Fibroblast of skin of back (primary cell): ENCODE measurements at regions not wholly inside any gene's neighbourhood (a gene's known extent, or its start where the extent isn't known, plus 50 kb on each side); places are given as distances from the start of the nearest gene placed in this dataset.

Source experiments
- DNase-seq: peaks from one replicate; pipeline ENCODE4 v3.0.0-alpha.2; 2013

DNA sequence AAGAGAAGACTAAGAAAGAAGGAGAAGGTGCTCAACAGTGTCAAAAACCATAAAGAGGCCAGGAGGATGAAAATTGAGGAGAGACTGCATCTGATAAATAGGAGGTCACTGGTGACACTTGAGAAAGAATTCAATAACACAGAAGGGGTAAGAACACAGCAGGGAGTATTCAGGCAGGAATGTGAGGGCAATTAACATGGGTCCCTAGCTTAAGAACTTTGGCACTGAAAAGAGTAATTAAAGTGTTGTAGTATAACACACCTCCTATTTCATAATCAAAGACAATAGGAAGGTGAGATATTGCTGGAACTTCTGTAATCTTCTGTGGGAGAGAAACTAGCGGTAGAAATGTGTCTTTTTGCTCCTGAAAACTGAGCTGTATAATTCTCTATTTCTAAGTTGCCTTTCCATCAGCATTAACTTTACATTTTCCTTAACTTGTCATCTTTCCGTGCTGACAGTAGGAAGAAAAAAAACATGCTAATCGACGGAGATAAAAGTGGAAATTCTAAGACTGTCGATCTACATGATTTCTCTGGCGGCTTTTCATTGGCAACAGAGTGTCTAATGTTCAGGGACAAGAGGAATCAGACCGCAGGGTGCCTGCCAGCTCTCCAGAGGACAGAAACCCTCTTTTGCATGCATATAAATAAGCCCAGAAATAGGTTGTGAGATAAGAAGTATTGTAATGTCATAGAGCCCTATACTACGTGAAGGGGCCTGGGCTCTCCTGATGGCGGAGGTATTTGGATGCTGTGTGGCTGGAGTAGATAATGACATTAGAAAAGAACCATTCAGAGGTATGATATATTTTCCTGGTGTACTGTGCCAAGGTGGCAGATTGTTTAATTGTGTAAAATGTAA is 147.9 kb upstream of the GAP43 start:
- no peak for DNase-seq

DNA sequence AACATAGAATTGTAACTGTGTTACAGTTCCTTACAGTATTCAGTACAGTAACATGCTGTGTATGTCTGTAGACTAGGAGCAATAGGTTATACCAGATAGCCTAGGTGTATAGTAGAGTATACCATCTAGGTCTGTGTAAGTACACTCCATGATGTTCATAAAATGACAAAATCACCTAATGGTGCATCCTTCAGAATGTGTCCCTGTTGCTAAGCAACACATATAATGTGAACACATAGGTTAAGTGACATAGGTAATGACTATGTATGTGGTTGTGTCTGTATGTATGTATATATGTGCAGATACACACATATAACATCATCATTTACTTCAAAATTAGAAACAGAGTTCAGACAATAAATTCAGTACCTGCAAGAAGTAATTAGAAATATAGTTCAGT is 146.8 kb upstream of the GAP43 start:
- DNase-seq: no peak

- no peak for DNase-seq
These were observed 145.0 kb upstream of the GAP43 start for GRCh38 chr3:115478359-115478758.

DNA sequence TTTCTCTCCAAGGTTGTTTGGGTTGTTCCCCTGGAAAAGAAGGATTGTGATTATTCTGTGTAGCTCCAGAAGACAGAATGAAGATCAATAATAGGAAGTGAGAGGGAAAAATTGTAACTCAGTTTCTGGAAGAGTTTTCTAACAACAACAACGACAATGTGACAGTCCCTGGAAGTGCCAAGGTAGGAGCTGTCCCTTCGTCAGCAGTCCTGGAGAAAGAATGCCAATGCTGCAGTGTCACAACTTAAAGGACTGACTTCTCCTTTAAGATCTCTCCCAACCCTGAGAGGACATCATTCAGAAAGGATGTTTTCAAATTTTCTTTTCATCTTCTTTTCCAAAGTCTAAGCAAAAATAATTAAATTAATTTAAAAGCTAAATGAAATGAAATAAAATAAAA is 136.4 kb upstream of the GAP43 start:
- DNase-seq: no peak

- no peak for DNase-seq
These were observed 135.3 kb upstream of the GAP43 start for GRCh38 chr3:115487968-115488367.

GRCh38 chr3:115488409-115488808 is 134.9 kb upstream of the GAP43 start:
- no peak for DNase-seq

DNA sequence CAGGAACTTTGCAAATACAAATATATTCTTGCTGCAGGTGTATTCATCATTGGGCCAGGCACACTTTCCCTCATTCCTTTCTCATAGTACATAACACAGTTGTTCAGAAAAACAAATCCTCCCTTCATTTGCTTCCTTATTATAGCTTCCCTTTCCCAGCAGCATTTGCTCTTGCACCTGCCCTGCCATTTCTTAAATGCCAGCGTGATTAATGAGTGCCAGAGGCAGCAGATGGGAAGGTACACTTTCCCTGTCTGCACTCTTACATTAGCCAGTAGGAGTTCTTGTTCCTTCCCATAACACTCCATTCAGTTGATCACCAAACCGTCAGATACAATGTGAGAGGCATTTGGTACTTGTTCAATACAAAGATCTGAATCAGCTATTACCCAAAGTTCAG is 128.5 kb upstream of the GAP43 start:
- no peak for DNase-seq

- no peak for DNase-seq
These were observed 124.9 kb upstream of the GAP43 start for GRCh38 chr3:115498421-115498820.

- no peak for DNase-seq
These were observed 124.4 kb upstream of the GAP43 start for GRCh38 chr3:115498898-115499297.

GRCh38 chr3:115499666-115500065 is 123.6 kb upstream of the GAP43 start:
- no peak for DNase-seq

DNA sequence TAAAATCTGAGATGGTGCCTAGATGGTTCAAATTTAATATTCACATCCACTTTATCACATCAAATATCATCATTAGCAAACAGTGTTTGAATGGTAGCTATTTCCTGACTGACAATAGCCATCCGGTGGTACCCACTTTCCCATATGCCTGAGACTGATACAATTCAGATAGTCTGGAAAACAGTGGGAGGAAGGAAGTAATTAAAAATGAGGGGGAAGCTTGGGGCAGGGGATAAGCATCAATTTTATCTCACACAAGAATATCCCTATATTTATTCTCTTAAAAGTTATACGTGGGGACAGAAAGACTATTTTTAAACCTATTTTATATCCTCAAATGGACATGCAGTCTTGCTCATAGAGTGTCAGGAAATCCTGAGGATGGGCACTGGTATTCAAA is 122.5 kb upstream of the GAP43 start:
- DNase-seq: peak; percentile 27

DNA sequence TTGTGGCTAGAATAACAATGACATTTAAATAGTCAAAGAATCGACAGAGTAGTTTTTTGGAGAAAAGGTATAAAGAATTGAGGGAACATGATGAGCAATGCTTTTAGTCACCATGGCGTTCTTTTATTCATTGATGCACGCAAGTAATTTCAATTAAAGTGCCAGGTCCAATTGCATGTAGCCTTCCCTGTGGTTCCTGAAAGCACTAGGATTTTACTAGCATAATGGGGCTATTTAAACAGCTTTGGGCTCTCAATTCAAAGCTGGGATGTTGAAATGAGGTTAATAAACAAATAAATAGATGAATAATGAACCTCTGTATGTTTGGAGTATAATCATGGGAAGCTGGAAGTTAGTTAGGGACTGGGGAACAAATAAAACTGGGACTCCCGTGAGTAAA is 121.2 kb upstream of the GAP43 start:
- DNase-seq: no peak

DNA sequence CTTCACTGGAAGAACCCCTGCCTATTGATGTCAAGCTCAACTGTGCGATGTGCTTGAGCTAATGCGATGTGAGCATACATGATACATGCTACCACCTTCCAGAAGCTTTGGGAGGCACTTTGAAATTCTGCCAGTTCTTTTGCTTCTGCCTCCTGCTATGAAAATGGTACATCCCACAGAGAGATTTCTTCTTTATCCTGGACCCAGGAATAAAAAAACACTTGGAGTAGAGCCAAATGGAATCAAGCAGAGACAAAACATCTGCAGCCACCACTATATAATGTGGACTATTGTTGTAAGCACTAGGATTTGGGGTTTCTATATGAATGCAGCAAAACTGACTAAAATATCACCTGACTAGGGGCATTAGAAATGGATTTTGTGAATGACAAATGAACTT is 119.9 kb upstream of the GAP43 start:
- DNase-seq: no peak

GRCh38 chr3:115508562-115508961 is 114.7 kb upstream of the GAP43 start:
- DNase-seq: no peak

DNA sequence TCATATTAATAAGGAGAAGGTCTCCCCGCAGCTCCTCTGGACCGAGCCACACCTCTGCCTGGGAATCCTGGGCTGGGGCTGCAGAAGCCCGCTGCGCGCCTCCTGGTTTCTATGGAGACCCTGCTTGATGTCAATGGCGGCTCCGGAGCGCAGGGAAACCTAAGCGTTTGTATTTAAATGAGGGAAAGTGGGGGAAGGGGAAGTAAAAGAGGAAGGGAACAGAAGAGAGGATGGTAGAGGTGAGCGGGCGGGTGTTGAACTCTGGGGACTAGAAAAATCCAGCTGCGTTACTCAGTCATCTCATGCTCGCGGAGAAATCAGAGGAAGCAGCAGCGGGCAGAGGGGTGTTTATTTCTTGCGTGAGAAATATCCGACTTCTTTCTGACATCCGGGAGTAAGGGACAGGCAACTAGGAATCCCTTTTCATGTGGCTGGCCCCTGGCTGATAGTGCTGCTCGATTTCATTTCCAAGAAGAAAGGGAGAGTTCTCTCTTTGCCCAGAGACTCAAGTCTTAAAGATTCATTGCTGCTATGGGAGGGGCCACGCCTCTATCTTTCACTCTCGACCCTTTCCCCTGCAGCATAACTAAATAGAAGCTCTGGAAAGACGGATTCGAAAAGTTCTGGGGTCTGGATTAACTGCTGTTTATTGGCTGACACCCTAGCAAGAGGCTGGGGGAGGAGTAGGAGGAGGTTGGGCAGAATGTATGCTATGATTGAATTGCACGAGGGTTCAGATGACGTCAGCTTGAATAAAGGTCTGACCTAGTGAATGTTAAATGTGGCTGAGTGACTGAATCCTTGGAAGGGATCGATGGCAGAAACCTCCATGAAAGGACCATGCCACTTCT is 110.5 kb upstream of the GAP43 start:
- DNase-seq: peak; percentile 54

DNA sequence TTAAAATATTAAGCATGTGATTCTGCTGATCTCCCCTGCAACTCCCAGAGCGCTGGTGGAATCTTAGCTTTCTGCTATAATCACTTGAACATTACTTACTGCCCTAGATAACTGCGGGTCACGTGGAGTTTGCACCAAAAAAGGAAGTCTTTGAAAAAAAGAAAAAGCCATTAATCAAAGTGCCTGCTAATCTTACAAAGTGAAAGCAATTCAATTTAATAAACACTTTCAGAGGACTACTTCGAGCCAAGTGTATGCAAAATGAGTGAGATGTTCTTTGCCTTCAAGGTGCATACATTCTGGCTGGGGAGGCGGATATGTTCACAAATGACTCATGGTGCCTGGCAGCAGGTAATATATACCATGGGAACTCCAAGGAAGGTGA is 109.9 kb upstream of the GAP43 start:
- DNase-seq: no peak

- DNase-seq: no peak
These were observed 105.8 kb upstream of the GAP43 start for GRCh38 chr3:115517457-115518050.

GRCh38 chr3:115518100-115518852 is 105.0 kb upstream of the GAP43 start:
- peak; percentile 91 for DNase-seq

- no peak for DNase-seq
These were observed 103.1 kb upstream of the GAP43 start for GRCh38 chr3:115520241-115520640.

DNA sequence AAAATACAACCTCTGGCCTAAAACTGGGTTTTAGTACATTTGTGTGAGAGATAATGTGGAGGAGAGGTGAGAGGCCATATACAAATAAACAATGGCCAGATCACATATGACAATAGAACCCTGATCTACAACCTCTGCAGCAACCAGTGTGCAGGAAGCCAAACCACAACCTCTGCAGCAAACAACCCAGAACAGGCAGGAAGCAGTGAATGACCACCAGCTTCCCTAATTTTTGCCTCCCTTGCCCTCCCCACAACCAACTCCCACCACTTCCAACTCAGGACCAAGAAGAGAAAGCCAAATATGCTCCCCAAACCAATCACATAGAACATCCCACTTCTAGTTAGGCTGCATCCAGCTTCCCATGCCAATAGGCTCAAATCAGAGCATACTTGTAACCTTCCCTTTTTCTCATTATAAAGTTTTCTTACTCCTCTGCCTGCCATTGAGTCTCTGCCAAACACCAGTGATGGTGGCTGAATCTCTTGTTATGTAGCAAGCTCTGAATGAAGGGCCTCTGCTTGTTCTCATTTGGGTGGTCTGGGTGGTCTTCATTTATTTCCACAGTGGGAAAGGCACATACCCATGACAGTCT is 102.6 kb upstream of the GAP43 start:
- DNase-seq: no peak

DNA sequence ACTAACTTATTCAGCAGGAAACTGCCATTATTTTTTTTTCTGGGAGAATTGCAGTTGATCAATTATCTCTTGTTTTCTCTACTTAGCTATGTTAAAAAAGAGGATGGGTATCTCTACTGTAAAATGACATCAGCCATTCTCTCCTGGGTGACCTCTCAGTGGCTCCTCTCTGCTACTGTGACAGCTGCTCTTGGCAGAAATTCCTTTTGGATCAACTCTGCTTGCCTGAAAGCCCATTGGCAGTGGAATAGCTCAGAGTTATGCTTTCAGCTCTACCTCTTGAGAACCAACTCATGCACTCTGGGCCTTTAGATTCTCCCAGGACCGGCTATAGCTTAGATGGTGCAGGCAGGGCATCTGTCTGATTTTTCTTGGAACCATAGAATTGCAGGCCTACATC is 99.9 kb upstream of the GAP43 start:
- DNase-seq: no peak

DNA sequence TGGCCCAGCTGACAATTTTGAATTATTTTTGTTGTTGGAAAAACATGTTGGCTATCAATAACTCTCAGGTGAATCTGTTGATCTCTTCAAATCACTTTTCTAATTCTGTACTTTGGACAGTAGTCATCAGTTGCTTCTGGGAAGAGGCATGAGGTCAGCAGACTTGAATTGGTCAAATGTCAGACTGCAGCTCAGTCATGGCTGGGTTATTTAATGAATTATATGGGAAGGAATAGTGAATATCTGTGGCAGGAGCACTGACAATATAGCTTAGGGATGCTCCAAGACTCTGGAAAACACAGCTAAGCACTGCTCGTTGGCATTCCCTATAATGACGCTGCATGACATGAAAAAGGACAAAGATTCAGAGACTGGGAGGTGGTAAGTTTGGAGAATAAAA is 98.8 kb upstream of the GAP43 start:
- DNase-seq: no peak
